ENCODE measurements at regions not wholly inside any gene's neighbourhood (a gene's known extent, or its start where the extent isn't known, plus 50 kb on each side); places are given as distances from the start of the nearest gene placed in this dataset.
"Not testable (repeated sequence)": the region's sequence is repeated elsewhere in the genome, so short reads cannot be mapped to it uniquely, and the experiment has no call there.

DNA sequence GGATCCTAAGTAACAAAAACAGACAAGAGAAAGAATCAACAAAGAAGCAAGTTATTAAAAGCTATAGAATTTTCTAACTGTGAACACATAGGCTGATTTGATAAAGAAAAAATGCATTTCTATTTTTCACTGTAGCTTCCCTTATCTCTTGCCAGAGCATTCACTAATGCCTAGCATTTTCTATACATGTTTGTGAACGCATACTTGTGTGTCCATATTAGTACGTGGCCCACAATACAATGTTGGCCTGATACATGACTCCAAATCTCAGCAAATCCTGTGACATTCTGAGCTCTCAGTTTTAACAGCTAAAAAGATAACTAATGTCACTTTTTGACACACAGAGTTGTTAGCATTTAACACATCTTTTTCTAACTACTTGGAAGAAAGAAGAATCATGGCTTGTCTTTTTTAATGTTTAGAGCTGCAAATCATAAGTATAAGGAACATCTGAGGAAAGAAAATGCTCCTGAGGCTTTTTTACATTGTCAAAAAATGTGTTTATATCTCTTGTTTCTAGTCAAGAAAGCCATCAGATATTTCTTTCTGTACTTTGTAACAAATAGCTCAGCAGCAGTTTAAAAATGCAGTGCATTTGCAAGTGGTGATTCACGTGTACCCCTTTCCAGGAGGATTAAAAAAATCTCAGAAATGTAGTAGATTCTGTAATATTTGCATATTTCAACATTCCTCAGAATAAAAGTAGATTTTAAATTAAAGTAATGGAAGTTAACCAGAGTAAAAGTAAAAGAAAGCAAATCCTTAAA lies 1646.8 kb upstream of the TMEFF2 start:
- intact Hi-C loops (cut with DNase I) = no loop called here
- no peak for TF ChIP-seq POLR2AphosphoS5 (IDR thresholded peaks at IDR 0.05)
- TF ChIP-seq EP300 (IDR thresholded peaks at IDR 0.05) = no peak
- TF ChIP-seq, protein P1, sequence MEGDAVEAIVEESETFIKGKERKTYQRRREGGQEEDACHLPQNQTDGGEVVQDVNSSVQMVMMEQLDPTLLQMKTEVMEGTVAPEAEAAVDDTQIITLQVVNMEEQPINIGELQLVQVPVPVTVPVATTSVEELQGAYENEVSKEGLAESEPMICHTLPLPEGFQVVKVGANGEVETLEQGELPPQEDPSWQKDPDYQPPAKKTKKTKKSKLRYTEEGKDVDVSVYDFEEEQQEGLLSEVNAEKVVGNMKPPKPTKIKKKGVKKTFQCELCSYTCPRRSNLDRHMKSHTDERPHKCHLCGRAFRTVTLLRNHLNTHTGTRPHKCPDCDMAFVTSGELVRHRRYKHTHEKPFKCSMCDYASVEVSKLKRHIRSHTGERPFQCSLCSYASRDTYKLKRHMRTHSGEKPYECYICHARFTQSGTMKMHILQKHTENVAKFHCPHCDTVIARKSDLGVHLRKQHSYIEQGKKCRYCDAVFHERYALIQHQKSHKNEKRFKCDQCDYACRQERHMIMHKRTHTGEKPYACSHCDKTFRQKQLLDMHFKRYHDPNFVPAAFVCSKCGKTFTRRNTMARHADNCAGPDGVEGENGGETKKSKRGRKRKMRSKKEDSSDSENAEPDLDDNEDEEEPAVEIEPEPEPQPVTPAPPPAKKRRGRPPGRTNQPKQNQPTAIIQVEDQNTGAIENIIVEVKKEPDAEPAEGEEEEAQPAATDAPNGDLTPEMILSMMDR (IDR thresholded peaks at IDR 0.05) = no peak
- TF ChIP-seq POLR2A (IDR thresholded peaks at IDR 0.05) = no peak
- WGBS, 2 donors = 64 to 71% methylated on average over 3 of the region's 3 CpGs
- no peak for DNase-seq
- Histone ChIP-seq H3K36me3 (no peaks in the 10 kb centered on the region), H3K27ac (no peak overlapping the region), H3K9me3 (no peaks in the 10 kb centered on the region), H3K4me1 (no peaks in the 10 kb centered on the region), H3K27me3 (no peaks in the 10 kb centered on the region), H3K4me3 (no peak overlapping the region)

DNA sequence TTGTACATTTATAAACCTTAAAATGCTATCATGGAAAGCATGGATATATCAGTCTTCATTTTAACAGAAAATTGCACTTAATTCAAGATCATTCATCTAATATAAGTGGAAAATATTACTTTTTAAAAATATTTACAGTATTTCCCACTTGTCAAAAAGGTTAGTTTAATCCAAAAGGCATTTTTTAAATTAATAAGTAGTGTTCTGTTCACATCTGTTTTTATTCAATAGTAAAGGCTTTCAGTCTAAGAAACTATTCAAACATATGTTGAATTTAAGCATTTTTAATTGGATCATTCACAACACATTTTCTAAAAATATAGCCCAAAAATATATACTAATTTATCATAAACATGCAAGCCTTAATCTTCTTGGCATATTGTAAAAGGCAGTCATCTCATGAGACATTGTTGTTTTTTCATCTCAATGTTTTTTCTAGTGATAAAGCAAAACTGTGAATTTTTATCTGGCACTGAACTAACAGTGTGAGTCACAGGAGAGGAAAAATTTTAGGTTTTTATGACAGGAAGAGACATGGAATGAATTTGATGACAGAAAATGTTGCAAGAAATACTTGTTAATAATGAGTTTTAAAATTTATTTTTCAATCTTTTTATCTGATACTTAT lies 1642.5 kb upstream of the TMEFF2 start:
- TF ChIP-seq, protein P1 (IDR thresholded peaks at IDR 0.05) = no peak
- no peak for TF ChIP-seq EP300 (IDR thresholded peaks at IDR 0.05)
- TF ChIP-seq POLR2AphosphoS5 (IDR thresholded peaks at IDR 0.05) = no peak
- no peak for TF ChIP-seq POLR2A (IDR thresholded peaks at IDR 0.05)
- Histone ChIP-seq H3K4me1 (no peaks in the 10 kb centered on the region), H3K36me3 (no peaks in the 10 kb centered on the region), H3K27ac (no peak overlapping the region), H3K4me3 (no peak overlapping the region), H3K9me3 (no peaks in the 10 kb centered on the region), H3K27me3 (no peaks in the 10 kb centered on the region)
- intact Hi-C loops (cut with DNase I) = no loop called here
- DNase-seq = no peak

DNA sequence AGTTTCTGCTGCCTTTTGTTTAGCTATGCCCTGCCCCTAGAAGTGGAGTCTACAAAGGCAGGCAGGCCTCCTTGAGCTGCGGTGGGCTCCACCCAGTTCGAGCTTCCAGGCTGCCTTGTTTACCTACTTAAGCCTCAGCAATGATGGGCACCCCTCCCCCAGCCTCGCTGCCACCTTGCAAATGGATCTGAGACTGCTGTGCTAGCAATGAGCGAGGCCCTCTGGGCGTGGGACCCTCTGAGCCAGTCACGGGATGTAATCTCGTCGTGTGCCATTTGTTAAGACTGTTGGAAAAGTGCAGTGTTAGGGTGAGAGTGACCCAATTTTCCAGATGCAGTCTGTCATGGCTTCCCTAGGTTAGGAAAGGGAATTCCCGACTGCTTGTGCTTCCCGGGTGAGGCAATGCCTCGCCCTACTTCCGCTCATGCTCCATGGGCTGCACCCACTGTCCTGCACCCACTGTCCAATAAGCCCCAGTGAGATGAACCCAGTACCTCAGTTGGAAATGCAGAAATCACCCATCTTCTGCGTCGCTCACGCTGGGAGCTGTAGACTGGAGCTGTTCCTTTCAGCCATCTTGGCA lies 1641.8 kb upstream of the TMEFF2 start:
- H3K4me1 ChIP-seq; DNase-seq; H3K36me3 ChIP-seq; H3K27ac ChIP-seq; H3K27me3 ChIP-seq; intact Hi-C loops (cut with DNase I); H3K9me3 ChIP-seq; H3K4me3 ChIP-seq: not testable (repeated sequence)
- WGBS, 2 donors = 86 to 89% methylated on average over 15 of the region's 15 CpGs

DNA sequence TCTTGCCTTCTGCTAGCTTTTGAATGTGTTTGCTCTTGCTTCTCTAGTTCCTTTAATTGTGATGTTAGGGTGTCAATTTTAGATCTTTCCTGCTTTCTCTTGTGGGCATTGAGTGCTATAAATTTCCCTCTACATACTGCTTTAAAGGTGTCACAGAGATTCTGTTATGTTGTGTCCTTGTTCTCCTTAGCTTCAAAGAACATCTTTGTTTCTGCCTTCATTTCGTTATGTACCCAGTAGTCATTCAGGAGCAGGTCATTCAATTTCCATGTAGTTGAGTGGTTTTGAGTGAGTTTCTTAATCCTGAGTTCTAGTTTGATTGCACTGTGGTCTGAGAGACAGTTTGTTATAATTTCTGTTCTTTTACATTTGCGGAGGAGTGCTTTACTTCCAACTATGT lies 1639.2 kb upstream of the TMEFF2 start:
- H3K27me3 ChIP-seq; H3K4me3 ChIP-seq; H3K9me3 ChIP-seq; DNase-seq; H3K36me3 ChIP-seq; H3K27ac ChIP-seq; intact Hi-C loops (cut with DNase I); H3K4me1 ChIP-seq: not testable (repeated sequence)
- WGBS, 2 donors = 33 to 85% methylated on average over 2 of the region's 2 CpGs

DNA sequence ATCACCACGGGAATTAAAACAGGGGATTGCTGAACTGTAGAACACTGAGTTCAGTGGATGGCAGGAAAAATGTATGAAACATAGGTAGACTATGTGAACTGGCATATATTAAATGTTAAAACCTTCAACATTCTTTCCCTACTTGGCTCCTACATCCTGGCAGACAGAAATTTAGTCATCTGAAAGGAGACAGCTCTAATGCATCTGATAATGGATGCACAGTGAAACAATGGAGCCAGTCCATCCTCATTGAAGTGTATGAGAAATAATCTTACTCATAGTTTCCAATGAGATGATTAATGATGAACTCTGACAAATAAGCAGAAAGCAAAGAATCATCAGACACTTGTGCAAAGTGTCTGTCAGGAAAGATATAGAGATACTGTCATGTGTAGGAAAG lies 1629.7 kb upstream of the TMEFF2 start:
- Histone ChIP-seq H3K36me3 (no peaks in the 10 kb centered on the region), H3K27me3 (no peaks in the 10 kb centered on the region), H3K4me1 (no peaks in the 10 kb centered on the region), H3K4me3 (no peak overlapping the region), H3K9me3 (no peaks in the 10 kb centered on the region), H3K27ac (no peak overlapping the region)
- intact Hi-C loops (cut with DNase I) = no loop called here
- TF ChIP-seq, protein P1 (IDR thresholded peaks at IDR 0.05) = no peak
- no peak for TF ChIP-seq POLR2AphosphoS5 (IDR thresholded peaks at IDR 0.05)
- TF ChIP-seq POLR2A (IDR thresholded peaks at IDR 0.05) = no peak
- TF ChIP-seq EP300 (IDR thresholded peaks at IDR 0.05) = no peak
- 51 to 73% methylated on average over 1 of the region's 1 CpG for WGBS, 2 donors
- DNase-seq = no peak

Measured in sigmoid colon (tissue), 6 donors.